GM19467 (cell line): ENCODE measurements at regions not wholly inside any gene's neighbourhood (a gene's known extent, or its start where the extent isn't known, plus 50 kb on each side); places are given as distances from the start of the nearest gene placed in this dataset.

Experiments
- ATAC-seq: cut with Tn5 transposase; IDR thresholded peaks from one replicate; pipeline ENCODE4 v1.9.1; 2021; ENCODE audit warnings: mild to moderate bottlenecking, moderate library complexity; ENCODE audit not compliant: unreplicated experiment

DNA sequence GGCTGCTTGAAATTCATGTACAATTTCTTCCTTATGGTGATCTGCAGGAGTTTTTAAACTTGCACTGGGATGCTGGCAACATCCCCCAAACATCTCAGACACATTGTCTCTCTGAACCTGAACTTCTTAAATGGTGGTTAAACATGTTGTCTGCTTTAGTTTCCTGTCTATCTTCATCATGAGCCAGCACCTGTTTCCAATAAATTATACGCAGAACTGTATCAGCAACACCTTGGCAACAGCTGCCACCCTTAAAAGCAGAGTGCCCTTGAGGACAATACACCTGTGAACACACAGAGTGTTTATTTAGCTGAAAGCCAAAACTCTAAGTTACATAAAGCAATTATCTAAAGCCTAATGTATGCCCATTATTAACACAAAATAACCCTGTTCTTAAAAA lies 242.9 kb downstream of the WNT5A start:
- ATAC-seq: no peak

- ATAC-seq: no peak
Measured at GRCh38 chr3:55243678-55244077, 243.4 kb downstream of the WNT5A start.

DNA sequence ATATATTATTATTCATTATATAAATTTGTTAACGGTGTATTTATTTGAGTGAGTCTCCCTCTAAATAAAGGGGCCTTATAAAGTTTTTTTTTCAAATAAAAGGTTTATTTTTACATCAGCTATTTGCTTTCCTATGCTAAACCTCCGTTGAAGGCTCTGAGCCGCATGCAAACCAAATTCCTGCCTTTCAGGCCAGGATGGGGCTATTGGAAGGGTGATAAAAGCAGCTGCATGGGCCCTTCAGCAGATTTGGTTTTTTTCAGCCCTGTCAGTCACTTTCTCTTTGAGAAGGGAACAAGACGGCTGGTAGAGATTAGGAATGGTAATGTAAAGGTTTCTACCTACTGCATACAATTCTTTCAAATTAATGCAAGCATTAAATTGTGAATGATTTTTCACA lies 244.2 kb downstream of the WNT5A start:
- ATAC-seq: no peak

- ATAC-seq: no peak
Measured at GRCh38 chr3:55241098-55241497, 246.0 kb downstream of the WNT5A start.

DNA sequence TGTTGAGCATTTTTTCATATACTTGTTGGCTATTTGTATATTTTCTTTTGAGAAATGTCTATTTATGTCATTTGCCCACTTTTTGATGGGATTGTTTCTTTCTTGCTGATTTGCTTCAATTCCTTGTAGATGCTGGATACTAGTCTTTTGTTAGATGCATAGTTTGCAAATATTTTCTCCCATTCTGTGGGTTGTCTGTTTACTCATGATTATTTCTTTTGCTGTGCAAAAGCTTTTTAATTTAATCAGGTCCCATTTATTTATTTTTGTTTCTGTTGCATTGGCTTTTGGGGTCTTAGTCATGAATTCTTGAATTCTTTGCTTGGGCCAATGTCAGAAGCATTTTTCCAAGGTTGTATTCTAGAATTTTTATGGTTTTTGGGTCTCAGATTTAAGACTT lies 251.7 kb downstream of the WNT5A start:
- no peak for ATAC-seq

- no peak for ATAC-seq
Measured at GRCh38 chr3:55226696-55227095, 260.4 kb downstream of the WNT5A start.

DNA sequence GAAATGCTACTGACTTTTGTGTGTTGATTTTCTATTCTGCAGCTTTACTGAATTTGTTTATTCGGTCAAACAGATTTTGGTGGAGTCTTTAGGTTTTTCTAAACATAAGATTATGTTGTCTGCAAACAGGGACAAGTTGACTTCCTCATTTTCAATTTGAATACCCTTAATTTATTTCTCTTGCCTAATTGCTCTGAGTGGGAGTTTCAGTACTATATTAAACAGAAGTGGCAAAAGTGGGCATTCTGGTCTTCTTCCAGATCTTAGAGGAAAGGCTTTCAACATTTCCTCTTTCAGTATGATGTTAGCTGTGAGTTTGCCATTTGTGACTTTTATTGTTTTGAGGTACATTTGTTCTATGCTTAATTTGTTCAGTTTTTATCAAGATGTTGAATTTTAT lies 268.5 kb downstream of the WNT5A start:
- no peak for ATAC-seq

- no peak for ATAC-seq
Measured at GRCh38 chr3:55207744-55208143, 279.4 kb downstream of the WNT5A start.

GRCh38 chr3:55205990-55206389 lies 278.1 kb upstream of the LRTM1 start:
- ATAC-seq: no peak

DNA sequence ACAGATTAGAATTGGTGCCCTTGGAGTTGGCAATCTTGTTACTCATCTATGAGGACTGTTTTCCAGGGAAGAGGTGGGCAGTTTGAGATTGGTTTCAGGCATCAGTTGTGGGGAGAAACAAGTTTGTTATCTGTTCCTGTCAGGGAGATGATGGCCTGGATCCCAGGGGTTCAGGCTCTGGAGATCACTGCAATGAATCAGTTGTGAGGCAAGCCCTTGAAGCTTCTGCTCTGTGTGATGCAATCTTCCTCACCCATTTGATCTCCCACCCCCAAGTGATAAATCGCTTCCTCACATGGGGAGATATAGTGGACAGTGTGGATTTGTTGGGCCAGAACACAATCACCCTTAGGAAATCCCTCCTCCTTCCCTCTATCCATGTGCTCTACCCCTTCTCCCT lies 276.6 kb upstream of the LRTM1 start:
- ATAC-seq: no peak

- ATAC-seq: no peak
Measured at GRCh38 chr3:55203546-55203945, 275.7 kb upstream of the LRTM1 start.

- no peak for ATAC-seq
Measured at GRCh38 chr3:55203006-55203405, 275.1 kb upstream of the LRTM1 start.

- ATAC-seq: no peak
Measured at GRCh38 chr3:55202326-55202725, 274.5 kb upstream of the LRTM1 start.

DNA sequence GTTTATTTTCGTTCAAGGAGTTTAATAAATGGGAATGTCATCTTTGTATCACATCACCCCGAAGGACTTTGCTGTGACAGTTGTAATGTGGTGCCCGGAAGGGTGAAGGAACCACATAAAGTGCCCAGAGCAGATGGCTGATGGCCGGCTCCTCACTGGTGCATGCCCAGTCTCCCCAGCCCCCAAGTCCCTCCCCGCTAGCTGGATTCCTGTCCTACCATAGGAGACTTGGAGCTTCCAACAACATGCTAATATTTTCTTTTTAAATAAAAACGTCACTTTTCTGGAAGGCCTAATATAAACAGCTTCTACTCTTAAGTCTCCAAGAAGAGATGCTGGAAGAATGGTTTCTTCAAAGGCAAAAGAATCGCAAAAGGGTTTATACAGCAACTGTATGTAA lies 273.9 kb upstream of the LRTM1 start:
- ATAC-seq: no peak

- no peak for ATAC-seq
Measured at GRCh38 chr3:55200906-55201305, 273.0 kb upstream of the LRTM1 start.

DNA sequence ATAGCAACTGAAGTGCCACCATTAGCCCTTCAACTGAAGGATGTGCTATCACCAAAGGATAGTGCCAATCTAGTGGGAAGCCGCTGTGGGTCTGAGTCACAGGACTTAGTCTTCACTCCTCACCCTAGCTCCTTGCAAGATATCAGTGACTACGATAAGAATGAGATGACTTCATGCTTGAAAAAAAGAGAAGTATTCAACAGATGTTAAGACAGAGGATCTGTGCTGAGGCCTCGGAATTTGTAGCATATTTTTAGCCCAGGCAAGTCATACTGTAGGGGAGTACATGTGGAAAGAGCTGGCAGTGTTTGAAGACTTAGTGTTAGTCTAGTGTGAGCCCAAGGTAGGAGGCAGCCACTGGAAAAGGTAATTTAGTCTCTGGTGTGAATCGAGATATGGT lies 270.7 kb upstream of the LRTM1 start:
- no peak for ATAC-seq

GRCh38 chr3:55197021-55197420 lies 269.2 kb upstream of the LRTM1 start:
- no peak for ATAC-seq

GRCh38 chr3:55196495-55196894 lies 268.6 kb upstream of the LRTM1 start:
- no peak for ATAC-seq

DNA sequence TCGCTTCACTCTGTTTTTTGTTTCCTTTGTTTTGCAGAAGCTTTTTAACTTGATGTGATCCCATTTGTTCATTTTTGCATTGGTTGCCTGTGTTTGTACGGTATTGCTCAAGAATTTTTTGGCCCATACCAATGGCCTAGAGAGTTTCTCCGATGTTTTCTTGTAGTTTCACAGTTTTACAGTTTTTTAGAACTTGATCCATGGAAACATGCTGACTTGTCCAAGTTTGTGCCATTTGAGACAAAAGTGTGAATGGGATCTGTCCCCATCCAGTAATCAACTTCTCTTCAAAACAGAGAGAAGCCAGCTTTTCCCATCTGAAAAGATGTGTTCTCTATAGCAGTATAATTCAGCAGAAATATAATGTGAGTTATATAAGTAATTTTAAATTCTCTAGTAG lies 266.5 kb upstream of the LRTM1 start:
- ATAC-seq: no peak

DNA sequence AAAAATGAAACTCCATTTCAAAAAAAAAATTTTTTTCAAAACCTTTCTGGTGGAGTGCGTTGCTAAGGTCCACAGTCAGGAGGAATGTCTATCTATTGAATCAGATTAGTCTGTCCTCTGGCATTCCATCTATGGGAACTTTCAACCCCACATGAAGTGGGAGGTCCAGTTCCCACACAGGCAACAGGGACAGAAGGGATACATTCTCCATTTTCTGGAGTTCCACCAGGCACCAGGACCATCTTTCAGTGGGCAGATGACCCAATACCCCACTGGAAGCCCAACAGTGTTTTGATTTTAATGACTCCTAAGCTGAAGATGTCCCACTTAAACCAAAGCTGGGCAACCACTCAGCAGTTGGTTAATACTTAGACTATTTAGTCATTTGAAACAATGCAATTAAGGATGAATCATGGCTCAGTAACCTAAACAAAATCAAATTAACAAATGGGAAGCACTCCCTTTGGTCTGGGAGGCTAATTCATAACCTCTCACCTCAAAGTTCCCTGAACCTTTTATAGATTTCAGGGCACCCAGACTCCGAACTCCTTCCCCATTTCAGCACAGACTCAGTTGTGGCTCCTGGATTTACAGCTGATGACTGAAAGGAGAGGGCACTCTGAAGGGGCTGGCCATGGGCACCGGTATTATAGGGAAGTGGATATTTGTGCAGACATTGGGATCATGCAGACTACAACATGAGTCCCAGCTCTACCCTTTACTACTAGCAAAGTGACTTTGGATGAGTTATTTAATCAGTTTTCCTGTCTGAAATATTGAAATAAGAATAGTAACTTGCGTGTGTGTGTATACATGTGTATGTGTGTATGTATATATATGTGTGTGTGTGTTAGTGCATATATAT lies 264.3 kb upstream of the LRTM1 start:
- no peak for ATAC-seq

- no peak for ATAC-seq
Measured at GRCh38 chr3:55190331-55190730, 262.5 kb upstream of the LRTM1 start.

GRCh38 chr3:55189359-55189801 lies 261.5 kb upstream of the LRTM1 start:
- no peak for ATAC-seq

- ATAC-seq: no peak
Measured at GRCh38 chr3:55185380-55185779, 257.5 kb upstream of the LRTM1 start.
